ENCODE measurements at regions not wholly inside any gene's neighbourhood (a gene's known extent, or its start where the extent isn't known, plus 50 kb on each side); places are given as distances from the start of the nearest gene placed in this dataset.

GRCh38 chr4:3363411-3364141, 70.8 kb downstream of the RGS12 start:
- DNase-seq (ENCODE audit: low read depth), result no peak
- no peak overlapping the region for H3K4me3 ChIP-seq (ENCODE audit: low read depth, low read length)
- TF ChIP-seq, protein P1, sequence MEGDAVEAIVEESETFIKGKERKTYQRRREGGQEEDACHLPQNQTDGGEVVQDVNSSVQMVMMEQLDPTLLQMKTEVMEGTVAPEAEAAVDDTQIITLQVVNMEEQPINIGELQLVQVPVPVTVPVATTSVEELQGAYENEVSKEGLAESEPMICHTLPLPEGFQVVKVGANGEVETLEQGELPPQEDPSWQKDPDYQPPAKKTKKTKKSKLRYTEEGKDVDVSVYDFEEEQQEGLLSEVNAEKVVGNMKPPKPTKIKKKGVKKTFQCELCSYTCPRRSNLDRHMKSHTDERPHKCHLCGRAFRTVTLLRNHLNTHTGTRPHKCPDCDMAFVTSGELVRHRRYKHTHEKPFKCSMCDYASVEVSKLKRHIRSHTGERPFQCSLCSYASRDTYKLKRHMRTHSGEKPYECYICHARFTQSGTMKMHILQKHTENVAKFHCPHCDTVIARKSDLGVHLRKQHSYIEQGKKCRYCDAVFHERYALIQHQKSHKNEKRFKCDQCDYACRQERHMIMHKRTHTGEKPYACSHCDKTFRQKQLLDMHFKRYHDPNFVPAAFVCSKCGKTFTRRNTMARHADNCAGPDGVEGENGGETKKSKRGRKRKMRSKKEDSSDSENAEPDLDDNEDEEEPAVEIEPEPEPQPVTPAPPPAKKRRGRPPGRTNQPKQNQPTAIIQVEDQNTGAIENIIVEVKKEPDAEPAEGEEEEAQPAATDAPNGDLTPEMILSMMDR (IDR thresholded peaks at IDR 0.05; ENCODE audit: insufficient read depth, low read depth, low read length, missing control alignments), result no peak

- no peak for DNase-seq (ENCODE audit: low read depth)
- TF ChIP-seq, protein P1 (IDR thresholded peaks at IDR 0.05; ENCODE audit: insufficient read depth, low read depth, low read length, missing control alignments), result no peak
- H3K4me3 ChIP-seq (ENCODE audit: low read depth, low read length), result no peak overlapping the region
Measured at GRCh38 chr4:3364199-3364598, 71.4 kb downstream of the RGS12 start.

GRCh38 chr4:3364634-3365314, 72.0 kb downstream of the RGS12 start:
- H3K4me3 ChIP-seq (ENCODE audit: low read depth, low read length), result no peak overlapping the region
- DNase-seq (ENCODE audit: low read depth), result no peak
- TF ChIP-seq, protein P1 (IDR thresholded peaks at IDR 0.05; ENCODE audit: insufficient read depth, low read depth, low read length, missing control alignments), result no peak

- TF ChIP-seq, protein P1 (IDR thresholded peaks at IDR 0.05; ENCODE audit: insufficient read depth, low read depth, low read length, missing control alignments), result no peak
- DNase-seq (ENCODE audit: low read depth), result no peak
- no peak overlapping the region for H3K4me3 ChIP-seq (ENCODE audit: low read depth, low read length)
Measured at GRCh38 chr4:3365326-3365725, 72.5 kb downstream of the RGS12 start.

DNA sequence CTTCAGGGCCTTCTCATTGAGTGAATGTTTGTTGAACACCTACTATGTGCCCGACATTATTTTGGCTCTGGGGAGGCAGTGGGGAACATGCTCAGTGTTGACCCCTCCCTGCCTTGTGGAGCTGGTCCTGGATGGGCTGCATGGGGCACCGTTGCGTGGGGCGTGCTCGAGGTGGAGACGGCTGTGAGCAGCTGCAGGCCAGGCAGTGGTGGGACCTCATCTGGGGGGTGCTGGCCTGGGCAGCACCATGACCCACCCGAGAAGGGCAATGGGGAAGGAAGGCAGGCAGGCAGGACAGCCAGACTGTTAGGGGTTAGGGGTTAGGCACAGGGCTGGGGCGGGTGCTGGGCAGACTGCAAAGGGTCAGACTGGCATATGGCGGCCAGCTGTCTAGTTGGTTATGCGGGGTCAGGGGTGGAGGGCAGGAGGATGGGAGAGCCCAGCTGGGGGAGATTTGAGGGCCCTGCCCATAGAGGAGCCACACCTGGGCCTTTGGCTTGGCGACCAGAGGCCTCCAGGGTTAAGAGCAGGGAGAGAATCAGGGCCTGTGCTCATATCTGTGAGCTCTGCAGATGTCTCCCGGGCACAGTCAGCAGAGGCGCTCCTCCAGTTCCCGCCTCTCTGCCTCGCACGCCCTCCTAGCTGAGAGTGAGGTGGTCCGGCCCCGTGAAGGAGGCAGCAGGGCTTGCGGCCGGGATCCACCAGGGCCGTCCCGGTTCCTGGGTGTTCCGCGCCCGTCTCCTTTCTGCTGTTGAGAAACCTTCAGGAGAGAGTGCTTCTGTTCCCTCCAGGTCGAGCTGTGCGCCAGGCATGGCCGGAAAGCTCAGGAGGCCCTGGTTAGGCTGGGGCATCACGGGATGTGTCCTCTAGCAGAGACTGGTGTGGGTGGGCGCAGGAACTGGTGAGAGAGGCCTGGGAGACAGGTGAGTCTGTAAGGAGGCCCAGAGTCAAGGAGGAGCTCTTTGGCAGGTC, 73.3 kb downstream of the RGS12 start:
- TF ChIP-seq, protein P1 (IDR thresholded peaks at IDR 0.05; ENCODE audit: insufficient read depth, low read depth, low read length, missing control alignments), result no peak
- no peak overlapping the region for H3K4me3 ChIP-seq (ENCODE audit: low read depth, low read length)
- DNase-seq (ENCODE audit: low read depth), result no peak

DNA sequence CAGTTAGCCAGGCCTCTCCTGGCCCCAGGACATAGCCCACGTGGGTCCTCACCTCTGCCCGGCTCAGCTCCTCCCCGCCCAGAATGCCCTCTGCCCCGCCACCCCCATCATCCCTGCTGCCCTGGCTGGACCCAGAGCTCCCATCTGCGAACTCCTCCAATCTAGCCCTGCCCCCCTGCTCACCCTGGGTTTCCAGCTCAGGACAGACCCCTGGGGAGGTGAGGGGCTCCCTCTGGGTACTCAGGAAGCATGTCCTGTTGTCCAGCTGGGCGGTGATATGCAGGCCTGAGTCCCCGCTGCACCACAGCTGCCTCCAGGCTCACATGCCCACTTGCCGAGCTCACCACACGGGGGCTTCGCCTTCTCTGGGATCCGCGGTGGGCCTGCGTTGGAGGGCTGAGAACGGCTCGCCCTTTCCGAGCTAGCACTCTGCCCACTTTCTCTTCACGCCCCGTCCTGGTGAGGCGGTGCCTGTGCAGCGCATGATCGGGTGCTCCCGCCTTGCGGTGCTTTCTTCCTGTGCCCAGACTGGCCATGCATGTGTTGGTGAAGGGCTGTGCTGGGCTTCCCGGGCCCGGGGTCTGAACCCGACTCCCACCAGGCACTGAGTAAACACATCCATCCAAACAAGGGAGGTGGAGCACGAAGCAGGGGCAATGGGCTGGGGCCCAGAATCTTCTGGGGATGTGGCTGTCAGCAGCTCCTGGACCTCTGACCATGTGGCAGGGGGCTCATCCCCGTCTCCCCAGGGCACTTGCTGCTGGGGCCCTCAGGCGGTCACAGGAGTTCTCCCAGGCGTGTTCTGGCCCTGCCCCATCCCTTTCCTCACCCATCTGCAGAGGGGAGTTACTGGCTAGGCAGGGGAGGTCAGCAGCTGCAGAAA, 74.3 kb downstream of the RGS12 start:
- H3K4me3 ChIP-seq (ENCODE audit: low read depth, low read length), result no peak overlapping the region
- no peak for DNase-seq (ENCODE audit: low read depth)
- TF ChIP-seq, protein P1 (IDR thresholded peaks at IDR 0.05; ENCODE audit: insufficient read depth, low read depth, low read length, missing control alignments), result no peak

Data from GM12865 (cell line).